ENCODE measurements at regions not wholly inside any gene's neighbourhood (a gene's known extent, or its start where the extent isn't known, plus 50 kb on each side); places are given as distances from the start of the nearest gene placed in this dataset.

DNA sequence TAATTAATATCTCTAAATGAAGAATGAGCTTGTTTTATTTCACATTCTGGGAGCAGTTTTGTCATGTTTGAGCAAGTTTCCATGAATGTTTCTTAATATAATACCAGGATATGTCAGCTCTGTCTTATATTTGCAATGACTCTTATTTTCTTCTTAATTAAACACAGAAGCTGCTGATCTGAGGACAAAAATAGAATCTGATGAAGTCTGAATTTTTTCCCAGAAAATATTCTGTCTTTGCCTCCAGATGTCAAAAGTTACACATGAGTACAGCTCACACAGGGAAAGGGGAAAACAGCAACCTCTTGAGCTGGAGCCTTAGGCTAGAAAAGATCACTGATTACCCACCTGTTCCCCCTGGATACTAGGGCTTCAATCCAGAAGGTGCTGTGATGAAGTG lies 606.6 kb upstream of the SYT4 start:
- Mint-ChIP-seq H3K4me1 (ENCODE audit: low read depth) (peaks cover 33% of the 10 kb centered on the region), H3K27me3 (ENCODE audit: low read depth) (no peaks in the 10 kb centered on the region), H3K36me3 (ENCODE audit: low read depth) (no peaks in the 10 kb centered on the region), H3K4me3 (ENCODE audit: unreplicated experiment) (no peak overlapping the region), H3K9me3 (ENCODE audit: low read depth) (no peaks in the 10 kb centered on the region), H3K27ac (ENCODE audit: unreplicated experiment) (no peak overlapping the region)
- no peak for DNase-seq (ENCODE audit: low spot score)
- TF ChIP-seq, protein P1, sequence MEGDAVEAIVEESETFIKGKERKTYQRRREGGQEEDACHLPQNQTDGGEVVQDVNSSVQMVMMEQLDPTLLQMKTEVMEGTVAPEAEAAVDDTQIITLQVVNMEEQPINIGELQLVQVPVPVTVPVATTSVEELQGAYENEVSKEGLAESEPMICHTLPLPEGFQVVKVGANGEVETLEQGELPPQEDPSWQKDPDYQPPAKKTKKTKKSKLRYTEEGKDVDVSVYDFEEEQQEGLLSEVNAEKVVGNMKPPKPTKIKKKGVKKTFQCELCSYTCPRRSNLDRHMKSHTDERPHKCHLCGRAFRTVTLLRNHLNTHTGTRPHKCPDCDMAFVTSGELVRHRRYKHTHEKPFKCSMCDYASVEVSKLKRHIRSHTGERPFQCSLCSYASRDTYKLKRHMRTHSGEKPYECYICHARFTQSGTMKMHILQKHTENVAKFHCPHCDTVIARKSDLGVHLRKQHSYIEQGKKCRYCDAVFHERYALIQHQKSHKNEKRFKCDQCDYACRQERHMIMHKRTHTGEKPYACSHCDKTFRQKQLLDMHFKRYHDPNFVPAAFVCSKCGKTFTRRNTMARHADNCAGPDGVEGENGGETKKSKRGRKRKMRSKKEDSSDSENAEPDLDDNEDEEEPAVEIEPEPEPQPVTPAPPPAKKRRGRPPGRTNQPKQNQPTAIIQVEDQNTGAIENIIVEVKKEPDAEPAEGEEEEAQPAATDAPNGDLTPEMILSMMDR (IDR thresholded peaks at IDR 0.05) = no peak

DNA sequence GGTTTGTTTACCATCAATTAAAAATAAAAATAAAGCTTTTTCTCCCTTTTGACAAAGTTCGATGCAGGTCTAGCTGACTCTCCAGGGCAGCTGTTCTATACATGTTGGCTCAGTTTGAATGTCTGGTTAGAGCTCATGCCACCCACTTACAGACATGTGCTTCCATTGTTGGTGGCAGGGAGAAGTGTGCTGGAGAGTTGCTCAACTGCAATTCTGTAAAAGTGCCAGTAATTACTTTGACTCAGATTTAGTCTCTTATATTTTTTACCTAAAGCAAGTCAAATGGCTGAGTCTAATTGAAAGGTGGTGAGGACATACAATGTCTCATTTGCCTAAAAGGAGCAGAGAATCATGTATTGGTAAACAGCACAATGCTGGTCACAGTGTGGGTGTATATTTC lies 609.1 kb upstream of the SYT4 start:
- H3K9me3 Mint-ChIP-seq (ENCODE audit: low read depth) = peaks cover 10% of the 10 kb centered on the region
- no peak for DNase-seq (ENCODE audit: low spot score)
- TF ChIP-seq, protein P1 (IDR thresholded peaks at IDR 0.05) = no peak
- no peak overlapping the region for H3K4me3 Mint-ChIP-seq (ENCODE audit: unreplicated experiment)
- H3K27me3 Mint-ChIP-seq (ENCODE audit: low read depth) = no peaks in the 10 kb centered on the region
- no peaks in the 10 kb centered on the region for H3K36me3 Mint-ChIP-seq (ENCODE audit: low read depth)
- H3K27ac Mint-ChIP-seq (ENCODE audit: unreplicated experiment) = no peak overlapping the region
- H3K4me1 Mint-ChIP-seq (ENCODE audit: low read depth) = peaks cover 28% of the 10 kb centered on the region

DNA sequence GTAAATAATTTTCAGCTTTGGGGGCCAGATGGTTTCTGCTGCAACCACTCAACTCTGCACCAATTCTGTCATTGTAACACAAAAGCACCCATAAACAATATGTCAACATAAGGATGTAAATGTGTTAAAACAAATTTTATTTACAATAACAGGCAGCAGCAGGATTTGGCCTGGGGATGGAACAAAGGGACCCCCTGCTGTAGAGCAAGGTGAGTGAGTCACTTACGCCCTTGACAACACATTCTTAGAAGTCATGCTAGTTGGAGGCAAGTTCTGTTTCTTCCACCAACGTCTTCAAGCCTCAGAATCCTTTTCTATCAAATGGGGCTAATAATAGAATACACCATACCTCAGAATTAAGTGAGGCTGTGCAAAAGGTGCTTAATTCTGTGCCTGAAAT lies 610.2 kb upstream of the SYT4 start:
- Mint-ChIP-seq H3K27me3 (ENCODE audit: low read depth) (no peaks in the 10 kb centered on the region), H3K4me1 (ENCODE audit: low read depth) (peaks cover 18% of the 10 kb centered on the region), H3K27ac (ENCODE audit: unreplicated experiment) (no peak overlapping the region), H3K36me3 (ENCODE audit: low read depth) (no peaks in the 10 kb centered on the region), H3K4me3 (ENCODE audit: unreplicated experiment) (no peak overlapping the region), H3K9me3 (ENCODE audit: low read depth) (peaks cover 10% of the 10 kb centered on the region)
- DNase-seq (ENCODE audit: low spot score) = no peak
- TF ChIP-seq, protein P1 (IDR thresholded peaks at IDR 0.05) = no peak

DNA sequence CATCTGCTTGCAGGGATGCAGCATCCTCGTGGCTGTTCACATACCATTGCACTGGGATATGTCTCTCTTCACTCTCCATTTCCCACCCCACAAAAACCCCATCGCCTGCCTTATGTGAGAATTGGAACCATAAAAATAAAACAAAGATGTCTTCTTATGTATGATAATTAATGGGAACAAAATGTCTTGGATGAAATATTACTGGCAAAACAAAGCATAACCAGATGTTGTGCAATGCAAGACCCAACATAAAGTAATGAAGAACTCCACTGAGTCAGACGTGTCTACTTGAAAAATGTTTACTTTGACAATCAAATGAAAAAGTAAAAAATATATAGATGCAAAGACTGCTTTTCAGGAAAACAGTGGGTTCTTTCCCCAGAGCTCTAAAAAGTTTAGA lies 611.3 kb upstream of the SYT4 start:
- Mint-ChIP-seq H3K4me1 (ENCODE audit: low read depth) (peaks cover 19% of the 10 kb centered on the region), H3K36me3 (ENCODE audit: low read depth) (no peaks in the 10 kb centered on the region), H3K9me3 (ENCODE audit: low read depth) (peaks cover 10% of the 10 kb centered on the region), H3K4me3 (ENCODE audit: unreplicated experiment) (no peak overlapping the region), H3K27ac (ENCODE audit: unreplicated experiment) (no peak overlapping the region), H3K27me3 (ENCODE audit: low read depth) (no peaks in the 10 kb centered on the region)
- TF ChIP-seq, protein P1 (IDR thresholded peaks at IDR 0.05) = no peak
- DNase-seq (ENCODE audit: low spot score) = no peak

DNA sequence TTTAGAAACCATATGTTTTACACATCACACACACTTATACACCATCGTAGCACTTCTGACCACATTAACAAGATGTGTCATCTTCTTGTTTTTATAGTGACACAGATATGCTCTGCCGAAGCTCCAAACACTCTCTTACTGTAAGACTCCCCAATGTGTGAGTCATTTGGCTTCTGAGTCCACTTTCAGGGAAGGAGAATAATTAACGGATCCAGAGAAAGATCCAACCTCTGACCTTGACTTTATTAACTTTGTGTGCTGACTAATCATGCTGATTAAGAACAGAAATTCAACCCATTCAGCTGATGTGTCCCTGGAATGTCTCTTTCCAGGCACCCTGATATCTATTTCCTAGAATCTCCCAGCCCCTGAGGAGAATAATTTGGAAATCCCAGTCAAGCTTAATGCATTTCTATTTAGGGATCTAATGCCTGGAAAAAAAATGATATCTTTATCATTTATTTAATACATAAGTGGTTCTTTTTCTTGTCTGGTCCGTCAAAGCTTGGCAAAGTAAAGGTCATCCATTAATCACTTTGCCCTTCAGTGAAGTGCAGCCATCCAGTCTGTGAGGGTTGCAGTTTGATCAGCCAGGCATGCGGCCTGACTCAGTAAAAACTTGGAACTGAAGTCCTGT lies 615.8 kb upstream of the SYT4 start:
- Mint-ChIP-seq H3K36me3 (ENCODE audit: low read depth) (no peaks in the 10 kb centered on the region), H3K27me3 (ENCODE audit: low read depth) (no peaks in the 10 kb centered on the region), H3K27ac (ENCODE audit: unreplicated experiment) (peak overlapping the region; percentile 52), H3K4me1 (ENCODE audit: low read depth) (peaks cover 21% of the 10 kb centered on the region), H3K9me3 (ENCODE audit: low read depth) (peaks cover 14% of the 10 kb centered on the region), H3K4me3 (ENCODE audit: unreplicated experiment) (no peak overlapping the region)
- no peak for DNase-seq (ENCODE audit: low spot score)
- TF ChIP-seq, protein P1 (IDR thresholded peaks at IDR 0.05) = no peak

Data from chondrocyte (in vitro differentiated cells).